Tibial artery (tissue), 4 donors: ENCODE measurements at regions not wholly inside any gene's neighbourhood (a gene's known extent, or its start where the extent isn't known, plus 50 kb on each side); places are given as distances from the start of the nearest gene placed in this dataset.

Experiments
- DNase-seq, 2 donors: peaks; one replicate each; pipeline ENCODE4 v3.0.0-alpha.2; 2019
- H3K27ac ChIP-seq, 2 donors: fragments of 200-600 bp; sonication (generic) in 1 of 2; 1 replicate in 1 of 2; 2 replicates in 1 of 2; pipeline ENCODE4 v1.5.1; 2018 to 2019; ENCODE audit warnings: mild to moderate bottlenecking in 1 of 2
- H3K27me3 ChIP-seq, 2 donors: fragments of 200-600 bp; sonication (generic) in 1 of 2; one replicate each; pipeline versions ENCODE4 v1.5.1 to v1.6.0; 2016 to 2019
- H3K36me3 ChIP-seq, 3 donors: fragments of 200-600 bp; sonication (generic) in 2 of 3; one replicate each; pipeline ENCODE4 v1.5.1; 2016 to 2019; ENCODE audit warnings: mild to moderate bottlenecking in 2 of 3
- H3K4me1 ChIP-seq, 4 donors: fragments of 200-600 bp; sonication (generic) in 2 of 4; 1 replicate in 3 of 4; 2 replicates in 1 of 4; pipeline ENCODE4 v1.5.1; 2016 to 2019
- H3K4me3 ChIP-seq, 2 donors: fragments of 200-600 bp; sonication (generic) in 1 of 2; 1 replicate in 1 of 2; 2 replicates in 1 of 2; pipeline ENCODE4 v1.5.1; 2018 to 2019; ENCODE audit warnings: mild to moderate bottlenecking in 2 of 2
- H3K9me3 ChIP-seq, 3 donors: fragments of 200-600 bp; sonication (generic) in 1 of 3; one replicate each; pipeline ENCODE4 v1.5.1; 2016 to 2019
- CTCF ChIP-seq, 2 experiments: fragments of 200-600 bp in 1 of 2; fragments of 450-650 bp in 1 of 2; IDR thresholded peaks; one replicate each; pipeline ENCODE4 v1.5.1; 2017 to 2019; ENCODE audit warnings: antibody characterized with exemption in 2 of 2, mild to moderate bottlenecking in 1 of 2, moderate library complexity in 1 of 2
- intact Hi-C: fragments of 100-400 bp; cut with DNase I; formaldehyde crosslinking; loops from one replicate; pipeline ENCODE4 v1.15.0; 2023; ENCODE audit warnings: low total_unique reads

GRCh38 chr16:5616841-5617240 lies 519.2 kb upstream of the EEF2KMT start:
- H3K36me3 ChIP-seq = no peaks in the 10 kb centered on the region
- no peak overlapping the region for H3K4me3 ChIP-seq
- no peak for DNase-seq
- H3K27me3 ChIP-seq = peaks cover 0 to 24% of the 10 kb centered on the region in 2 donors
- H3K4me1 ChIP-seq = no peaks in the 10 kb centered on the region
- H3K27ac ChIP-seq = no peak overlapping the region
- no peak for TF ChIP-seq CTCF (IDR thresholded peaks at IDR 0.05)
- intact Hi-C loops = no loop called here
- H3K9me3 ChIP-seq = no peaks in the 10 kb centered on the region

GRCh38 chr16:5615868-5616642 lies 518.5 kb upstream of the EEF2KMT start:
- H3K4me3 ChIP-seq = no peak overlapping the region
- no peaks in the 10 kb centered on the region for H3K9me3 ChIP-seq
- no peak for DNase-seq
- H3K27ac ChIP-seq = no peak overlapping the region
- no peaks in the 10 kb centered on the region for H3K4me1 ChIP-seq
- peaks cover 0 to 24% of the 10 kb centered on the region in 2 donors for H3K27me3 ChIP-seq
- intact Hi-C loops = no loop called here
- H3K36me3 ChIP-seq = no peaks in the 10 kb centered on the region
- peak; percentile 15 to 21 for TF ChIP-seq CTCF (IDR thresholded peaks at IDR 0.05)

- H3K36me3 ChIP-seq = no peaks in the 10 kb centered on the region
- TF ChIP-seq CTCF (IDR thresholded peaks at IDR 0.05) = no peak
- DNase-seq = no peak
- no peak overlapping the region for H3K27ac ChIP-seq
- no peaks in the 10 kb centered on the region for H3K27me3 ChIP-seq
- H3K9me3 ChIP-seq = no peaks in the 10 kb centered on the region
- H3K4me3 ChIP-seq = no peak overlapping the region
- intact Hi-C loops = no loop called here
- no peaks in the 10 kb centered on the region for H3K4me1 ChIP-seq
Observed at GRCh38 chr16:5607169-5607568, 509.6 kb upstream of the EEF2KMT start.

- H3K36me3 ChIP-seq = no peaks in the 10 kb centered on the region
- no peaks in the 10 kb centered on the region for H3K9me3 ChIP-seq
- H3K27ac ChIP-seq = no peak overlapping the region
- H3K4me3 ChIP-seq = no peak overlapping the region
- no peak for TF ChIP-seq CTCF (IDR thresholded peaks at IDR 0.05)
- intact Hi-C loops = no loop called here
- no peak for DNase-seq
- no peaks in the 10 kb centered on the region for H3K4me1 ChIP-seq
- no peaks in the 10 kb centered on the region for H3K27me3 ChIP-seq
Observed at GRCh38 chr16:5605404-5605803, 507.8 kb upstream of the EEF2KMT start.

DNA sequence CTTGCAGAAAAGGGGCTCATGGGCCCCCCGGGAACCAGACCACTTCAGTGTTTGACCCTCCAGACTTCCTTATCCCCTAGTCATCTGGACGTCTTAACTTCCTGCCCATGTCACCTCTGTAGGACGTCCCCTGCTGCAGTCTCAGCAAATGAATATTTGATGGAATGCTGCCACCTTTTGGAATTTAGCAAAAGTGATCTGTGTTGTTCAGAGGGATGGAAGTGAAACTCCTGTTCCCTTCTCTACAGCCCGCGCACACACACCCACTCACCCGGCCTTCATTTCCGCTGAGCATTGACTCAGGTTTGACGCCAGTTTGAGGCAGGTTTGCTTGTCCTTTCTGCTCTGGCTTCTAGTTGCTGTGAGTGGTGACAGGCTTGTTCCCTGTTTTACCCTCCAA lies 507.2 kb upstream of the EEF2KMT start:
- Histone ChIP-seq H3K9me3 (no peaks in the 10 kb centered on the region), H3K4me3 (no peak overlapping the region), H3K36me3 (no peaks in the 10 kb centered on the region), H3K4me1 (no peaks in the 10 kb centered on the region), H3K27ac (no peak overlapping the region), H3K27me3 (no peaks in the 10 kb centered on the region)
- intact Hi-C loops = no loop called here
- TF ChIP-seq CTCF (IDR thresholded peaks at IDR 0.05) = no peak
- DNase-seq = no peak
